GM23338 (cell line): ENCODE measurements at regions not wholly inside any gene's neighbourhood (a gene's known extent, or its start where the extent isn't known, plus 50 kb on each side); places are given as distances from the start of the nearest gene placed in this dataset.

Source experiments
- CREB1 ChIP-seq: fragments of 250-450 bp; sonication (Bioruptor Pico); IDR thresholded peaks from 2 replicates; pipeline ENCODE4 v1.5.0; 2020; ENCODE audit warnings: low read depth, mild to moderate bottlenecking, moderate library complexity
- CTCF ChIP-seq, 2 experiments: fragments of 200-600 bp in 1 of 2; sonication (generic) in 1 of 2; conservative IDR thresholded peaks; 2 replicates each; pipeline versions ENCODE4 v1.5.1 to v1.6.1; 2016 to 2017; ENCODE audit warnings: antibody characterized with exemption in 2 of 2, low read depth in 2 of 2, mild to moderate bottlenecking in 2 of 2, moderate library complexity in 1 of 2
- EZH2 ChIP-seq: fragments of 200-600 bp; sonication (generic); IDR thresholded peaks from one replicate; pipeline ENCODE4 v1.8.0; 2017; ENCODE audit warnings: antibody characterized with exemption, mild to moderate bottlenecking, low read depth; ENCODE audit not compliant: unreplicated experiment
- EZH2phosphoT487 ChIP-seq: fragments of 200-600 bp; sonication (generic); IDR thresholded peaks from one replicate; pipeline ENCODE4 v1.8.1; 2018; ENCODE audit warnings: antibody characterized with exemption; ENCODE audit not compliant: unreplicated experiment
- JUNB ChIP-seq: IDR thresholded peaks from one replicate; pipeline ENCODE4 v1.6.1; 2016; ENCODE audit warnings: antibody characterized with exemption; ENCODE audit not compliant: unreplicated experiment
- NANOG ChIP-seq: IDR thresholded peaks from 2 replicates; pipeline ENCODE4 v1.6.1; 2016; ENCODE audit warnings: antibody characterized with exemption, borderline replicate concordance
- POLR2AphosphoS5 ChIP-seq: IDR thresholded peaks from 2 replicates; pipeline ENCODE4 v1.6.1; 2016; ENCODE audit warnings: antibody characterized with exemption, low read depth
- REST ChIP-seq: IDR thresholded peaks from one replicate; pipeline ENCODE4 v1.6.1; 2018; ENCODE audit warnings: antibody characterized with exemption; ENCODE audit not compliant: unreplicated experiment
- STAT1 ChIP-seq: IDR thresholded peaks from one replicate; pipeline ENCODE4 v1.6.1; 2016; ENCODE audit warnings: antibody characterized with exemption; ENCODE audit not compliant: unreplicated experiment
- ZNF114 ChIP-seq: fragments of 250-450 bp; sonication (Bioruptor Pico); IDR thresholded peaks from 2 replicates; pipeline ENCODE4 v1.5.0; 2020; ENCODE audit warnings: mild to moderate bottlenecking, moderate library complexity

GRCh38 chr10:91111060-91111459, 109.4 kb upstream of the PCGF5 start:
- TF ChIP-seq POLR2AphosphoS5 (no peak), CTCF (conservative IDR thresholded peaks at IDR 0.05; ENCODE audit: low read depth in 2 of 2) (no peak), ZNF114 (no peak), REST (no peak), EZH2phosphoT487 (no peak), EZH2 (no peak), CREB1 (no peak), NANOG (no peak), STAT1 (no peak), JUNB (no peak)
